MM.1S (cell line): ENCODE measurements at regions not wholly inside any gene's neighbourhood (a gene's known extent, or its start where the extent isn't known, plus 50 kb on each side); places are given as distances from the start of the nearest gene placed in this dataset.

Experiments used
- DNase-seq: peaks from one replicate; pipeline ENCODE4 v3.0.0-alpha.2; 2015
- H2AFZ ChIP-seq: fragments of 300-600 bp; sonication (generic); 2 replicates; pipeline ENCODE4 v1.6.0; 2016; ENCODE audit warnings: antibody characterized with exemption, low read length
- H3F3A ChIP-seq: fragments of 300-600 bp; sonication (generic); 2 replicates; pipeline ENCODE4 v1.6.1; 2016; ENCODE audit warnings: mild to moderate bottlenecking, antibody characterized with exemption, low read length, moderate library complexity, mixed read lengths; ENCODE audit not compliant: insufficient read depth
- H3K27ac ChIP-seq: fragments of 300-600 bp; sonication (generic); 2 replicates; pipeline ENCODE4 v1.5.1; 2016; ENCODE audit warnings: mild to moderate bottlenecking, low read length
- H3K27me3 ChIP-seq: fragments of 300-600 bp; sonication (generic); replicated peaks from 2 replicates; pipeline ENCODE4 v1.6.0; 2016; ENCODE audit warnings: low read length; ENCODE audit not compliant: insufficient read depth
- H3K36me3 ChIP-seq: fragments of 300-600 bp; sonication (generic); replicated peaks from 2 replicates; pipeline ENCODE4 v1.6.1; 2016; ENCODE audit warnings: mild to moderate bottlenecking, low read length, mixed read lengths; ENCODE audit not compliant: insufficient read depth
- H3K4me1 ChIP-seq: fragments of 300-600 bp; sonication (generic); 2 replicates; pipeline ENCODE4 v1.6.1; 2016; ENCODE audit warnings: low read length, mixed read lengths
- H3K4me2 ChIP-seq: fragments of 300-600 bp; sonication (generic); 2 replicates; pipeline ENCODE4 v1.6.0; 2016; ENCODE audit warnings: low read depth, low read length
- H3K4me3 ChIP-seq: fragments of 300-600 bp; sonication (generic); 2 replicates; pipeline ENCODE4 v1.5.1; 2016; ENCODE audit warnings: low read length, mixed read lengths
- H3K79me2 ChIP-seq: fragments of 300-600 bp; sonication (generic); 2 replicates; pipeline ENCODE4 v1.6.1; 2016; ENCODE audit warnings: mixed run types, low read length, mixed read lengths
- H3K9ac ChIP-seq: fragments of 300-600 bp; sonication (generic); 2 replicates; pipeline ENCODE4 v1.6.1; 2016; ENCODE audit warnings: low read length, mixed read lengths
- H3K9me2 ChIP-seq: fragments of 300-600 bp; sonication (generic); replicated peaks from 2 replicates; pipeline ENCODE4 v1.6.1; 2016; ENCODE audit warnings: mild to moderate bottlenecking, low read length, mixed read lengths; ENCODE audit not compliant: insufficient read depth
- H3K9me3 ChIP-seq: fragments of 300-600 bp; sonication (generic); replicated peaks from 2 replicates; pipeline ENCODE4 v1.6.1; 2016; ENCODE audit warnings: mild to moderate bottlenecking, low read length, mixed read lengths; ENCODE audit not compliant: insufficient read depth
- H4K20me1 ChIP-seq: fragments of 300-600 bp; sonication (generic); 2 replicates; pipeline ENCODE4 v1.6.1; 2016; ENCODE audit warnings: mild to moderate bottlenecking, low read length, moderate library complexity, mixed read lengths; ENCODE audit not compliant: insufficient read depth
- CTCF ChIP-seq: fragments of 300-600 bp; sonication (generic); IDR thresholded peaks from 2 replicates; pipeline ENCODE4 v1.5.1; 2016; ENCODE audit warnings: antibody characterized with exemption, low read length, mixed read lengths
- EZH2 ChIP-seq: fragments of 300-600 bp; sonication (generic); optimal IDR thresholded peaks from 2 replicates; pipeline ENCODE3; 2017; ENCODE audit warnings: low read depth, mild to moderate bottlenecking, antibody characterized with exemption, low read length, mixed read lengths
- EZH2phosphoT487 ChIP-seq: fragments of 300-600 bp; sonication (generic); IDR thresholded peaks from 2 replicates; pipeline ENCODE4 v1.6.1; 2018; ENCODE audit warnings: antibody characterized with exemption, low read length

GRCh38 chr7:55277916-55278315 lies 87.2 kb upstream of the LANCL2 start:
- Histone ChIP-seq H3K9me2 (no peaks in the 10 kb centered on the region), H2AFZ (no peak overlapping the region), H3K27ac (no peak overlapping the region), H3K4me1 (no peaks in the 10 kb centered on the region), H3K9ac (no peak overlapping the region), H3F3A (no peaks in the 10 kb centered on the region), H4K20me1 (no peaks in the 10 kb centered on the region), H3K4me2 (no peak overlapping the region), H3K4me3 (no peak overlapping the region), H3K9me3 (no peaks in the 10 kb centered on the region), H3K27me3 (no peaks in the 10 kb centered on the region), H3K79me2 (no peaks in the 10 kb centered on the region), H3K36me3 (no peaks in the 10 kb centered on the region)
- DNase-seq: no peak
- TF ChIP-seq EZH2phosphoT487: no peak
- TF ChIP-seq EZH2: no peak
- no peak for TF ChIP-seq CTCF

GRCh38 chr7:55278321-55278720 lies 86.8 kb upstream of the LANCL2 start:
- no peak overlapping the region for H3K4me2 ChIP-seq
- no peak overlapping the region for H3K27ac ChIP-seq
- TF ChIP-seq EZH2phosphoT487: no peak
- no peak for TF ChIP-seq CTCF
- no peak for TF ChIP-seq EZH2
- no peaks in the 10 kb centered on the region for H3K36me3 ChIP-seq
- no peaks in the 10 kb centered on the region for H3K9me3 ChIP-seq
- H3K4me3 ChIP-seq: no peak overlapping the region
- H3K79me2 ChIP-seq: no peaks in the 10 kb centered on the region
- DNase-seq: no peak
- no peaks in the 10 kb centered on the region for H3K4me1 ChIP-seq
- H3K9me2 ChIP-seq: no peaks in the 10 kb centered on the region
- no peak overlapping the region for H3K9ac ChIP-seq
- no peaks in the 10 kb centered on the region for H3K27me3 ChIP-seq
- H3F3A ChIP-seq: no peaks in the 10 kb centered on the region
- H2AFZ ChIP-seq: no peak overlapping the region
- no peaks in the 10 kb centered on the region for H4K20me1 ChIP-seq

- Histone ChIP-seq H4K20me1 (no peaks in the 10 kb centered on the region), H3K4me3 (no peak overlapping the region), H3K79me2 (no peaks in the 10 kb centered on the region), H2AFZ (no peak overlapping the region), H3K27me3 (no peaks in the 10 kb centered on the region), H3K4me2 (no peak overlapping the region), H3K9me3 (no peaks in the 10 kb centered on the region), H3K9ac (no peak overlapping the region), H3F3A (no peaks in the 10 kb centered on the region), H3K4me1 (no peaks in the 10 kb centered on the region), H3K36me3 (no peaks in the 10 kb centered on the region), H3K9me2 (no peaks in the 10 kb centered on the region), H3K27ac (no peak overlapping the region)
- no peak for DNase-seq
- TF ChIP-seq EZH2 (no peak), EZH2phosphoT487 (no peak), CTCF (no peak)
Measured at GRCh38 chr7:55279080-55279845, 85.9 kb upstream of the LANCL2 start.
